H9 (cell line): ENCODE measurements at regions not wholly inside any gene's neighbourhood (a gene's known extent, or its start where the extent isn't known, plus 50 kb on each side); places are given as distances from the start of the nearest gene placed in this dataset.

Source experiments
- DNase-seq: peaks from one replicate; pipeline ENCODE4 v3.0.0-alpha.2; 2017
- H2AFZ ChIP-seq: one replicate; pipeline ENCODE4 v1.6.1; 2013; ENCODE audit warnings: mild to moderate bottlenecking, low read length, control low read depth, moderate library complexity
- H2AK5ac ChIP-seq: 2 replicates; pipeline ENCODE4 v1.6.1; 2013; ENCODE audit warnings: low read length, control low read depth, mixed read lengths; ENCODE audit not compliant: insufficient read length
- H2BK120ac ChIP-seq: one replicate; pipeline ENCODE4 v1.6.1; 2013; ENCODE audit warnings: low read depth, mild to moderate bottlenecking, low read length, control low read depth, inconsistent platforms; ENCODE audit not compliant: poor library complexity, severe bottlenecking
- H2BK12ac ChIP-seq: 2 replicates; pipeline ENCODE4 v1.6.1; 2013; ENCODE audit warnings: low read length, control low read depth, mixed read lengths, low read depth; ENCODE audit not compliant: insufficient read length
- H2BK15ac ChIP-seq: 2 replicates; pipeline ENCODE4 v1.6.1; 2013; ENCODE audit warnings: low read depth, low read length, control low read depth
- H2BK20ac ChIP-seq: one replicate; pipeline ENCODE4 v1.6.1; 2013; ENCODE audit warnings: low read depth, mild to moderate bottlenecking, low read length, control low read depth, inconsistent platforms; ENCODE audit not compliant: poor library complexity, severe bottlenecking
- H2BK5ac ChIP-seq: 2 replicates; pipeline ENCODE4 v1.6.1; 2013; ENCODE audit warnings: low read length, control low read depth, mixed read lengths; ENCODE audit not compliant: insufficient read length
- H3K14ac ChIP-seq: 2 replicates; pipeline ENCODE4 v1.6.1; 2013; ENCODE audit warnings: low read length, control low read depth; ENCODE audit not compliant: insufficient read depth
- H3K18ac ChIP-seq: 2 replicates; pipeline ENCODE4 v1.6.1; 2013; ENCODE audit warnings: low read depth, mild to moderate bottlenecking, mixed read lengths, low read length, control low read depth; ENCODE audit not compliant: insufficient read length
- H3K23ac ChIP-seq: 2 replicates; pipeline ENCODE4 v1.6.1; 2013; ENCODE audit warnings: low read length, control low read depth, mixed read lengths, low read depth; ENCODE audit not compliant: insufficient read length
- H3K23me2 ChIP-seq: 2 replicates; pipeline ENCODE4 v1.6.1; 2013; ENCODE audit warnings: low read depth, mild to moderate bottlenecking, mixed read lengths, low read length, control low read depth; ENCODE audit not compliant: insufficient read length, poor library complexity, severe bottlenecking
- H3K27ac ChIP-seq: 2 replicates; pipeline ENCODE4 v1.5.1; 2013; ENCODE audit warnings: low read length, control low read depth, mixed read lengths, low read depth; ENCODE audit not compliant: insufficient read length
- H3K27me3 ChIP-seq: 2 replicates; pipeline ENCODE4 v1.6.1; 2013; ENCODE audit warnings: low read length, control low read depth, inconsistent platforms; ENCODE audit not compliant: insufficient read depth
- H3K4ac ChIP-seq: 2 replicates; pipeline ENCODE4 v1.6.1; 2013; ENCODE audit warnings: low read depth, mild to moderate bottlenecking, control low read depth, inconsistent platforms, low read length, moderate library complexity
- H3K4me1 ChIP-seq: 2 replicates; pipeline ENCODE4 v1.6.1; 2013; ENCODE audit warnings: low read length, control low read depth, inconsistent platforms; ENCODE audit not compliant: insufficient read depth
- H3K4me2 ChIP-seq: 2 replicates; pipeline ENCODE4 v1.6.1; 2013; ENCODE audit warnings: low read length, control low read depth, mixed read lengths; ENCODE audit not compliant: insufficient read length, insufficient read depth
- H3K56ac ChIP-seq: 2 replicates; pipeline ENCODE4 v1.6.1; 2013; ENCODE audit warnings: low read depth, mild to moderate bottlenecking, mixed read lengths, low read length, control low read depth; ENCODE audit not compliant: insufficient read length
- H3K79me1 ChIP-seq: 2 replicates; pipeline ENCODE4 v1.6.1; 2013; ENCODE audit warnings: low read depth, mild to moderate bottlenecking, moderate library complexity, low read length, control low read depth, inconsistent platforms; ENCODE audit not compliant: insufficient read depth, poor library complexity, severe bottlenecking
- H3K79me2 ChIP-seq: 2 replicates; pipeline ENCODE4 v1.6.1; 2013; ENCODE audit warnings: low read length, control low read depth, inconsistent platforms; ENCODE audit not compliant: insufficient read depth
- H3K9ac ChIP-seq: 2 replicates; pipeline ENCODE4 v1.6.1; 2013; ENCODE audit warnings: low read length, control low read depth, mixed read lengths; ENCODE audit not compliant: insufficient read length; ENCODE audit errors: extremely low read depth
- H3K9me3 ChIP-seq: one replicate; pipeline ENCODE4 v1.6.1; 2013; ENCODE audit warnings: low read depth, low read length, inconsistent platforms; ENCODE audit not compliant: control insufficient read depth
- H3T11ph ChIP-seq: one replicate; pipeline ENCODE4 v1.6.1; 2013; ENCODE audit warnings: mild to moderate bottlenecking, low read length, control low read depth, inconsistent platforms
- H4K20me1 ChIP-seq: one replicate; pipeline ENCODE4 v1.6.1; 2013; ENCODE audit not compliant: control insufficient read depth, insufficient read length, insufficient read depth
- H4K5ac ChIP-seq: 2 replicates; pipeline ENCODE4 v1.6.1; 2013; ENCODE audit warnings: low read depth, mild to moderate bottlenecking, mixed read lengths, low read length, control low read depth; ENCODE audit not compliant: insufficient read length
- H4K8ac ChIP-seq: replicated peaks from 2 replicates; pipeline ENCODE4 v1.6.1; 2013; ENCODE audit warnings: low read length, control low read depth, mixed read lengths, low read depth; ENCODE audit not compliant: insufficient read length
- H4K91ac ChIP-seq: 2 replicates; pipeline ENCODE4 v1.6.1; 2013; ENCODE audit warnings: low read depth, mild to moderate bottlenecking, moderate library complexity, mixed read lengths, low read length, control low read depth; ENCODE audit not compliant: insufficient read length
- H3K27ac Mint-ChIP-seq, 3 experiments: 2 replicates in 2 of 3; 3 replicates in 1 of 3; pipeline ENCODE4 v1.8.0; 2020 to 2021; ENCODE audit warnings: mixed read lengths in 3 of 3, mild to moderate bottlenecking in 1 of 3, moderate library complexity in 1 of 3
- H3K27me3 Mint-ChIP-seq: 2 replicates; pipeline ENCODE4 v1.8.0; 2021; ENCODE audit warnings: low read depth, mild to moderate bottlenecking, moderate library complexity, mixed read lengths
- H3K36me3 Mint-ChIP-seq, 3 experiments: 2 replicates in 2 of 3; 3 replicates in 1 of 3; pipeline ENCODE4 v1.8.0; 2020 to 2021; ENCODE audit warnings: low read depth in 3 of 3, mixed read lengths in 3 of 3; ENCODE audit not compliant: insufficient read depth in 1 of 3
- H3K4me1 Mint-ChIP-seq, 2 experiments: 2 replicates each; pipeline ENCODE4 v1.8.0; 2020; ENCODE audit warnings: mixed read lengths in 2 of 2
- H3K4me3 Mint-ChIP-seq, 2 experiments: 2 replicates in 1 of 2; 3 replicates in 1 of 2; pipeline ENCODE4 v1.8.0; 2020 to 2021; ENCODE audit warnings: mild to moderate bottlenecking in 2 of 2, mixed read lengths in 2 of 2, moderate library complexity in 1 of 2
- H3K9me3 Mint-ChIP-seq, 2 experiments: 2 replicates in 1 of 2; 3 replicates in 1 of 2; pipeline ENCODE4 v1.8.0; 2020; ENCODE audit warnings: mild to moderate bottlenecking in 2 of 2, mixed read lengths in 2 of 2, moderate library complexity in 1 of 2
- CTCF ChIP-seq: fragments of 200-600 bp; sonication (generic); conservative IDR thresholded peaks from 3 replicates; pipeline ENCODE4 v1.8.0; 2021; ENCODE audit warnings: antibody characterized with exemption, mild to moderate bottlenecking
- WGBS: extraction: QIAGEN DNeasy Blood & Tissue Kit; methylation state at CpG from one replicate; pipeline ENCODE4 v1.1.7; 2013; ENCODE audit warnings: missing lambda C conversion rate, low lambda C conversion rate, mixed read lengths; ENCODE audit not compliant: insufficient read length; ENCODE audit errors: extremely low coverage; 5-methylcytosine and 5-hydroxymethylcytosine counted together

GRCh38 chr13:90230311-90230710 is 1117.2 kb upstream of the MIR17HG start:
- Histone ChIP-seq H3K4ac (no peak overlapping the region), H3K27me3 (no peaks in the 10 kb centered on the region), H4K91ac (no peak overlapping the region), H2BK12ac (no peak overlapping the region), H3K4me2 (no peak overlapping the region), H3T11ph (no peak overlapping the region), H2AFZ (no peak overlapping the region), H3K4me1 (no peaks in the 10 kb centered on the region), H3K23ac (no peak overlapping the region), H2BK20ac (no peak overlapping the region), H2BK120ac (no peak overlapping the region), H4K20me1 (no peaks in the 10 kb centered on the region), H3K23me2 (no peaks in the 10 kb centered on the region), H2AK5ac (no peak overlapping the region), H4K8ac (no peak overlapping the region), H4K5ac (no peak overlapping the region), H3K9me3 (no peaks in the 10 kb centered on the region), H2BK5ac (no peak overlapping the region), H3K9ac (no peak overlapping the region), H3K27ac (no peak overlapping the region), H3K79me2 (no peaks in the 10 kb centered on the region), H2BK15ac (no peak overlapping the region), H3K56ac (no peak overlapping the region), H3K14ac (no peak overlapping the region), H3K79me1 (no peaks in the 10 kb centered on the region), H3K18ac (no peak overlapping the region)
- H3K4me3 Mint-ChIP-seq, result no peak overlapping the region
- no peak overlapping the region for H3K27ac Mint-ChIP-seq
- peaks cover 3 to 13% (median 4%) of the 10 kb centered on the region in 3 experiments; a peak in 5 of 7 replicates for H3K36me3 Mint-ChIP-seq
- TF ChIP-seq CTCF, result no peak
- H3K27me3 Mint-ChIP-seq, result no peaks in the 10 kb centered on the region
- no CpG with 5 or more reads among the region's 17 CpGs for WGBS
- peaks cover 3 to 6% of the 10 kb centered on the region in 2 experiments; a peak in 4 of 5 replicates for H3K9me3 Mint-ChIP-seq
- DNase-seq, result no peak
- peaks cover 3 to 5% of the 10 kb centered on the region in 2 experiments; a peak in 3 of 4 replicates for H3K4me1 Mint-ChIP-seq
